ENCODE measurements at regions not wholly inside any gene's neighbourhood (a gene's known extent, or its start where the extent isn't known, plus 50 kb on each side); places are given as distances from the start of the nearest gene placed in this dataset.

GRCh38 chr9:81037889-81038288, 651.5 kb downstream of the TLE1 start:
- no peak for TF ChIP-seq CTCF (IDR thresholded peaks at IDR 0.05; ENCODE audit: low read length)
- no peak for TF ChIP-seq EZH2phosphoT487 (IDR thresholded peaks at IDR 0.05; ENCODE audit: low read length)
